ENCODE measurements at regions not wholly inside any gene's neighbourhood (a gene's known extent, or its start where the extent isn't known, plus 50 kb on each side); places are given as distances from the start of the nearest gene placed in this dataset.

- H3K27ac ChIP-seq: no peak overlapping the region
- TF ChIP-seq CTCF (conservative IDR thresholded peaks at IDR 0.05): no peak
Measured at GRCh38 chr12:98172801-98173200, 342.6 kb upstream of the TMPO start.

DNA sequence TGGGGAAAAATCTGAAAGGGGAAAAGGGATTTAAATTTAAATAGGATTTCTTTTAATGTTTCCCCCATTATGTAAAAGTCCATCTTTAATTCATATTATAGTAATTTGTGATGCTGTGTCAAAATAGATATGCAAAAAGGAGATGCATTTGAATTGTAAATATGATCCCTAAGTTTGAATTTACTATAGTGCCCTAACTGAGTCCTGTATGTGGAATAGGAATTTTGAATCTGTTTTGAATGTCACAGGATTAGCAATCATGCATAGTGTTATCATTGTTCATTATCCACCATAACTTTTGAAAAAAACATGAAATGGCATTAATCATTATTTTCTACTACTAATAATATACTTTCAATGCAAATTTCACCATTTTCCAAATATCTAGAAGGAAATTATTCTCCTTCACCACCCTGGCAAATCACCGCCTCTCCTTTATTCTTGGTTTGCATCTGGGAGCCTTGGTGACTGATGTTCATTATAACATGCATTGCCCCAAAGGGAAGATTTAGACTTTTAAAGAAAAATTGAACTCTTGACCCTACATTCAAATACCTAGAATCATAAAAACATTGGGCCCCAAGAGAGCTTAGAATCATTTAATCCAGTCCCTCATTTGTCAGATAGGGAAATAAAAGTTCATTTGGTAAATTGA, 341.5 kb upstream of the TMPO start:
- no peak for TF ChIP-seq CTCF (conservative IDR thresholded peaks at IDR 0.05)
- H3K27ac ChIP-seq: no peak overlapping the region

- no peak for TF ChIP-seq CTCF (conservative IDR thresholded peaks at IDR 0.05)
- H3K27ac ChIP-seq: no peak overlapping the region
Measured at GRCh38 chr12:98174428-98174809, 341.0 kb upstream of the TMPO start.

GRCh38 chr12:98178126-98178525, 337.3 kb upstream of the TMPO start:
- TF ChIP-seq CTCF (conservative IDR thresholded peaks at IDR 0.05): no peak
- H3K27ac ChIP-seq: no peak overlapping the region

DNA sequence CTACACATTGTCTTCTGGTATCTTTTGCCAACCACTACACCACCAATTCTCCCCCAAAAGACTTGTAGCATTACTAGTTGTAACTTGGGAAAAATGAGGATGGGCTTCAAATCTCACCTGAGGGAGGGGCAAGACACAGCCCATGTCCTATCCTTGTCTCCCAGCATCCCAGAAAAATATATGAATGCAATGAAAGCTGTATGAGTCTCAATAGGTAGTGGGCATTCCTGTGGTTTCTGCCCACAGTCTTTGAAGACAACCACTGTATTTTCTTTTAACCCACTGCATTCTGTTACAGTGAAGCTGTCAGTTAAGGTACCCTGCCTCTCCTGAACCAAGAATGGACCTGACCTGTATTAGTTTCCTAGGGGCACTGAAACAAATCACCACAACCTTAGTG, 336.2 kb upstream of the TMPO start:
- no peak overlapping the region for H3K27ac ChIP-seq
- no peak for TF ChIP-seq CTCF (conservative IDR thresholded peaks at IDR 0.05)

DNA sequence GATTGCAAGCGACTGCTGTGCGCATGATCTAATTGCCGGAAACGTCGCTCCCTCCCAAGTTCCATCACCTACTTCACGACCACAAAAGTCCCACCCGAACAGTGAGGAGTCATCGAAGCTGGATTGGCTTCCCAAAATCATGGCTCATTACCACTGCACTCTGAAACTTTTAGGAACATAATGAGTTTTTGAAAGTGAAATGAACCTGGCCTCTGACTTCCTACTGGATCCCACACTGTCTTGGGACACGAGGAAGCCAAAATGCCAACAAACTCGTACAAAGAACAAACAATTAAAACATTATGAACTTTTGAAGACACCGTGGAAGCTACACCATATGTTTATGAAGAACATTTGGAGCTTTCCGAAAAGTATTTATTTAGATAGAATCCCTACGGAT, 334.8 kb upstream of the TMPO start:
- no peak overlapping the region for H3K27ac ChIP-seq
- TF ChIP-seq CTCF (conservative IDR thresholded peaks at IDR 0.05): no peak

- TF ChIP-seq CTCF (conservative IDR thresholded peaks at IDR 0.05): no peak
- no peak overlapping the region for H3K27ac ChIP-seq
Measured at GRCh38 chr12:98182821-98183220, 332.6 kb upstream of the TMPO start.
